Astrocyte of the hippocampus (primary cell): ENCODE measurements at regions not wholly inside any gene's neighbourhood (a gene's known extent, or its start where the extent isn't known, plus 50 kb on each side); places are given as distances from the start of the nearest gene placed in this dataset.

Source experiments
- DNase-seq: peaks from one replicate; pipeline ENCODE4 v3.0.0; 2011; ENCODE audit warnings: low read depth, low spot score

- no peak for DNase-seq
Observed at GRCh38 chr18:77750006-77750405, 500.4 kb downstream of the GALR1 start.

- DNase-seq, result peak; percentile 42
Observed at GRCh38 chr18:77754475-77755044, 504.9 kb downstream of the GALR1 start.

- DNase-seq, result no peak
Observed at GRCh38 chr18:77755187-77755586, 505.5 kb downstream of the GALR1 start.

- DNase-seq, result no peak
Observed at GRCh38 chr18:77761332-77761731, 511.7 kb downstream of the GALR1 start.

- no peak for DNase-seq
Observed at GRCh38 chr18:77762014-77762413, 512.4 kb downstream of the GALR1 start.

GRCh38 chr18:77762642-77763041, 513.0 kb downstream of the GALR1 start:
- DNase-seq, result no peak

- DNase-seq, result no peak
Observed at GRCh38 chr18:77763530-77764145, 514.0 kb downstream of the GALR1 start.

GRCh38 chr18:77765468-77765867, 515.8 kb downstream of the GALR1 start:
- DNase-seq, result peak; percentile 72

GRCh38 chr18:77766421-77766820, 516.8 kb downstream of the GALR1 start:
- DNase-seq, result no peak

GRCh38 chr18:77772177-77772576, 522.5 kb downstream of the GALR1 start:
- DNase-seq, result no peak

- no peak for DNase-seq
Observed at GRCh38 chr18:77776104-77776503, 526.5 kb downstream of the GALR1 start.

GRCh38 chr18:77777163-77777562, 527.5 kb downstream of the GALR1 start:
- no peak for DNase-seq

GRCh38 chr18:77784759-77785379, 535.2 kb downstream of the GALR1 start:
- no peak for DNase-seq

GRCh38 chr18:77785415-77785975, 535.8 kb downstream of the GALR1 start:
- no peak for DNase-seq

- DNase-seq, result no peak
Observed at GRCh38 chr18:77803024-77803423, 553.4 kb downstream of the GALR1 start.

GRCh38 chr18:77804382-77804781, 554.7 kb downstream of the GALR1 start:
- DNase-seq, result no peak

GRCh38 chr18:77807650-77808049, 558.0 kb downstream of the GALR1 start:
- DNase-seq, result no peak

- DNase-seq, result peak; percentile 22
Observed at GRCh38 chr18:77811503-77811902, 561.9 kb downstream of the GALR1 start.

- DNase-seq, result no peak
Observed at GRCh38 chr18:77815666-77816338, 566.2 kb downstream of the GALR1 start.

GRCh38 chr18:77818328-77818727, 568.7 kb downstream of the GALR1 start:
- no peak for DNase-seq

GRCh38 chr18:77820472-77820871, 570.8 kb downstream of the GALR1 start:
- no peak for DNase-seq

GRCh38 chr18:77821892-77822291, 572.2 kb downstream of the GALR1 start:
- no peak for DNase-seq
